Prostate gland (tissue), 2 donors: ENCODE measurements at regions not wholly inside any gene's neighbourhood (a gene's known extent, or its start where the extent isn't known, plus 50 kb on each side); places are given as distances from the start of the nearest gene placed in this dataset.

ENCODE experiments used
- CTCF ChIP-seq, 4 experiments: fragments of 200-600 bp in 2 of 4; fragments of 450-650 bp in 2 of 4; sonication (generic) in 2 of 4; IDR thresholded peaks; 1 replicate in 3 of 4; 2 replicates in 1 of 4; pipeline ENCODE4 v1.5.1; 2016 to 2019; ENCODE audit warnings: antibody characterized with exemption in 4 of 4, mild to moderate bottlenecking in 2 of 4, moderate library complexity in 2 of 4
- POLR2AphosphoS5 ChIP-seq: sonication (generic); formaldehyde crosslinking; IDR thresholded peaks from one replicate; pipeline ENCODE4 v1.6.1; 2017; ENCODE audit warnings: antibody characterized with exemption

- TF ChIP-seq POLR2AphosphoS5: no peak
- TF ChIP-seq CTCF (IDR thresholded peaks at IDR 0.05): no peak
Observed at GRCh38 chr6:21713481-21713880, 119.9 kb downstream of the SOX4 start.
